HCT116 (cell line): ENCODE measurements at regions not wholly inside any gene's neighbourhood (a gene's known extent, or its start where the extent isn't known, plus 50 kb on each side); places are given as distances from the start of the nearest gene placed in this dataset.

Experiments
- ATAC-seq: fragments of 200-7000 bp; cut with Tn5 transposase; 2 replicates; pipeline ENCODE4 v1.9.1; 2020; ENCODE audit warnings: mild to moderate bottlenecking, moderate library complexity
- BruUV-seq: library from RNA; stranded (reverse); fragments of 400-500 nt; replicated peaks from 2 replicates; lab custom pipeline; 2021; lab: Mats Ljungman, UMichigan
- CTCF ChIA-PET: fragments of 300-600 bp; sonication (Branson Sonifier 250); formaldehyde crosslinking; loops from one replicate; lab custom pipeline; 2021; ENCODE audit warnings: antibody characterized with exemption; lab: Charles Lee
- POLR2A ChIA-PET: fragments of 300-600, 350-600 bp; sonication (Branson Sonifier 250); formaldehyde crosslinking; loops from one replicate; lab custom pipeline; 2021; ENCODE audit warnings: antibody characterized with exemption; lab: Charles Lee
- RAD21 ChIA-PET, 2 experiments: fragments of 300-600 bp; sonication (Branson Sonifier 250); formaldehyde crosslinking; loops; one replicate each; lab custom pipeline; 2023; ENCODE audit warnings: low total read pairs in 2 of 2; ENCODE audit not compliant: uncharacterized antibody in 2 of 2, unreplicated experiment in 2 of 2, low non-redundant PET in 1 of 2; lab: Charles Lee
- DNase-seq: peaks from one replicate; pipeline ENCODE4 v3.0.0-alpha.2; 2010; ENCODE audit warnings: low read depth, low spot score
- H2AFZ ChIP-seq: fragments of 200-600 bp; shearing (Covaris generic), sonication (generic); 2 replicates; pipeline ENCODE4 v1.6.1; 2017; ENCODE audit warnings: low read depth, mixed run types, mixed read lengths, antibody characterized with exemption, low read length; ENCODE audit not compliant: poor library complexity, severe bottlenecking
- H3K27ac ChIP-seq: 2 replicates; pipeline ENCODE4 v1.5.1; 2012; ENCODE audit warnings: low read depth, low read length
- H3K27me3 ChIP-seq: fragments of 200-600 bp; sonication (generic); 2 replicates; pipeline ENCODE4 v1.6.1; 2016; ENCODE audit warnings: mixed run types, low read length, mixed read lengths; ENCODE audit not compliant: insufficient read depth
- H3K36me3 ChIP-seq, 2 experiments: fragments of 200-500 bp in 1 of 2; fragments of 200-600 bp in 1 of 2; sonication (Bioruptor generic) in 1 of 2; sonication (generic) in 1 of 2; 2 replicates each; pipeline versions ENCODE4 v1.5.1 to v1.6.1; 2014 to 2016; ENCODE audit warnings: low read length in 2 of 2, inconsistent platforms in 1 of 2, mixed read lengths in 1 of 2, mixed run types in 1 of 2; ENCODE audit not compliant: insufficient read depth in 2 of 2, control insufficient read depth in 1 of 2
- H3K4me1 ChIP-seq, 2 experiments: fragments of 200-600 bp in 1 of 2; sonication (generic) in 1 of 2; 2 replicates each; pipeline versions ENCODE4 v1.5.1 to v1.6.1; 2012 to 2017; ENCODE audit warnings: low read length in 2 of 2, inconsistent platforms in 1 of 2, mild to moderate bottlenecking in 1 of 2, mixed read lengths in 1 of 2, mixed run types in 1 of 2, moderate library complexity in 1 of 2; ENCODE audit not compliant: insufficient read depth in 2 of 2, control insufficient read depth in 1 of 2
- H3K4me2 ChIP-seq: fragments of 200-600 bp; sonication (generic); 2 replicates; pipeline ENCODE4 v1.6.1; 2017; ENCODE audit warnings: mixed run types, low read length, mixed read lengths
- H3K4me3 ChIP-seq, 2 experiments: fragments of 200-600 bp in 1 of 2; sonication (generic) in 1 of 2; replicated peaks in 1 of 2; 2 replicates each; pipeline ENCODE4 v1.5.1; 2011 to 2016; ENCODE audit warnings: low read length in 2 of 2, control low read depth in 1 of 2, low read depth in 1 of 2, mild to moderate bottlenecking in 1 of 2, mixed read lengths in 1 of 2, mixed run types in 1 of 2
- H3K79me2 ChIP-seq: fragments of 200-600 bp; sonication (generic); 2 replicates; pipeline ENCODE4 v1.6.1; 2017; ENCODE audit warnings: mild to moderate bottlenecking, mixed run types, low read length, moderate library complexity, mixed read lengths; ENCODE audit not compliant: insufficient read depth
- H3K9ac ChIP-seq: fragments of 200-600 bp; sonication (generic); 2 replicates; pipeline ENCODE4 v1.6.1; 2016; ENCODE audit warnings: low read length, mixed read lengths
- H3K9me2 ChIP-seq: fragments of 200-600 bp; sonication (generic), shearing (Covaris generic); 2 replicates; pipeline ENCODE4 v1.6.1; 2017; ENCODE audit warnings: mixed run types, mild to moderate bottlenecking, moderate library complexity; ENCODE audit not compliant: insufficient read depth
- H3K9me3 ChIP-seq, 2 experiments: fragments of 200-500 bp in 1 of 2; fragments of 200-600 bp in 1 of 2; sonication (Bioruptor generic) in 1 of 2; sonication (generic) in 1 of 2; 2 replicates each; pipeline ENCODE4 v1.6.1; 2014 to 2017; ENCODE audit warnings: low read length in 2 of 2, mixed read lengths in 2 of 2, inconsistent platforms in 1 of 2, low read depth in 1 of 2, mild to moderate bottlenecking in 1 of 2, mixed run types in 1 of 2, moderate library complexity in 1 of 2; ENCODE audit not compliant: control insufficient read depth in 1 of 2, insufficient read depth in 1 of 2
- H4K20me1 ChIP-seq: fragments of 200-600 bp; sonication (generic), shearing (Covaris generic); 2 replicates; pipeline ENCODE4 v1.6.1; 2017; ENCODE audit warnings: mixed run types, mild to moderate bottlenecking, moderate library complexity; ENCODE audit not compliant: insufficient read depth
- CBX3 ChIP-seq: IDR thresholded peaks from 2 replicates; pipeline ENCODE4 v1.6.1; 2012; ENCODE audit warnings: low read depth
- CEBPB ChIP-seq: IDR thresholded peaks from 2 replicates; pipeline ENCODE4 v1.6.1; 2012; ENCODE audit warnings: low read depth
- FOSL1 ChIP-seq: IDR thresholded peaks from 2 replicates; pipeline ENCODE4 v1.6.1; 2012; ENCODE audit warnings: low read depth
- JUND ChIP-seq: IDR thresholded peaks from 2 replicates; pipeline ENCODE4 v1.6.1; 2012
- POLR2A ChIP-seq: IDR thresholded peaks from 2 replicates; pipeline ENCODE4 v1.7.0; 2011; ENCODE audit warnings: borderline replicate concordance; ENCODE audit not compliant: insufficient read depth, insufficient read length; ENCODE audit errors: extremely low read depth
- POLR2AphosphoS5 ChIP-seq: IDR thresholded peaks from 2 replicates; pipeline ENCODE4 v1.6.1; 2011; ENCODE audit warnings: mild to moderate bottlenecking, low read depth, low read length, moderate library complexity
- SIN3A ChIP-seq: IDR thresholded peaks from 2 replicates; pipeline ENCODE4 v1.6.1; 2012; ENCODE audit warnings: low read depth
- SP1 ChIP-seq: IDR thresholded peaks from 2 replicates; pipeline ENCODE4 v1.6.1; 2012; ENCODE audit warnings: low read depth
- SRF ChIP-seq: IDR thresholded peaks from 2 replicates; pipeline ENCODE4 v1.6.1; 2012; ENCODE audit warnings: low read depth
- YY1 ChIP-seq: IDR thresholded peaks from 2 replicates; pipeline ENCODE4 v1.6.1; 2011; ENCODE audit warnings: low read length, low read depth, moderate library complexity, mild to moderate bottlenecking; ENCODE audit not compliant: insufficient replicate concordance; ENCODE audit errors: extremely low read depth
- intact Hi-C: fragments of 100-400 bp; cut with micrococcal nuclease; formaldehyde crosslinking; loops from 2 replicates; pipeline ENCODE4 v1.10.0; 2022
- TF ChIP-seq, protein P1 (sequence below): IDR thresholded peaks from 2 replicates; pipeline ENCODE4 v1.6.1; 2012
- TF ChIP-seq, protein P2 (sequence below): IDR thresholded peaks from 2 replicates; pipeline ENCODE4 v1.6.1; 2012; ENCODE audit warnings: low read depth
- TF ChIP-seq, protein P3 (sequence below): IDR thresholded peaks from 2 replicates; pipeline ENCODE4 v1.6.1; 2012

DNA sequence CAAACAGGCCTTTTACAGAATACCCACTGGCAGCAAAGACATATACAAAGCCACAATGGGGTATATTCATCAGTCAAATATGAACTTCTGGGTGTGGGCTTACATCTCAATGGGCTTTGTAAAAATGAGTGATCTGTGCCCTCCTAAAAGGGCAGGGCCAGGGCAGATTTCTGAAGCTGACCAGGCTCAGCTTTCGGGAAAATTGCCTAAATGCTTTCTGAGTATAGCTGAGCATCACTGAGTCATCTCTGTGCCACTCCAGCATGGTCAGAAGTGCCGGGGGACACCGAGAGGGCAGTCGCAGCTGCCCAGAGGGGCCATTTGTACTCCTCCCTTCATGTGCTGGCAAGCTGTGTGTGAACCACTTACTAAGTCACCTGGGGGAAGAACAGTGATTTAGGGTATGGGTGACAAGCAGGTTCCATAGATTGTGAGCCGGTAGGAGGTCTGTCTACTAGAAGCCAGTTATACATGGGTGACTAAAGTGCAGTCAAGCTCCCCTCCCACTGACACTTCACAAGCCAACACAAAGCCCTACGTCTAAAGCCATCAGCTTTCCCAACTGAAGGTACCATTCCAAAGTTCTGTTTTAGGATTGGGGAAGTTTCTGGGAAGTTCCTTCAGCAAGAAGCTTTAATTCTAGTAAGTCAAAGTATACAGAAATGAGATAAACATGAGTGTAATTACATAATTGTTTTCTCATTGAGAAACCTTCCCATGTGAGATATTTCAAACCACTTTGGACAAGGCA lies 147.6 kb upstream of the TAB2 start:
- no TSS peak for BruUV-seq
- ATAC-seq (peak; percentile 55), DNase-seq (no peak)
- no peaks in the 10 kb centered on the region for H3K36me3 ChIP-seq
- H2AFZ ChIP-seq: peak overlapping the region; percentile 8
- peak overlapping the region; percentile 28; the same call in 1 of the 2 replicates for H3K4me2 ChIP-seq
- H3K9me2 ChIP-seq: no peaks in the 10 kb centered on the region
- TF ChIP-seq, protein P1, sequence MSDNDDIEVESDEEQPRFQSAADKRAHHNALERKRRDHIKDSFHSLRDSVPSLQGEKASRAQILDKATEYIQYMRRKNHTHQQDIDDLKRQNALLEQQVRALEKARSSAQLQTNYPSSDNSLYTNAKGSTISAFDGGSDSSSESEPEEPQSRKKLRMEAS: no peak
- TF ChIP-seq JUND (0 out of 2 replicates have a peak, but pooled peaks have one; percentile 22), FOSL1 (peak; percentile 27; the same call in 1 of the 2 replicates)
- H4K20me1 ChIP-seq: no peaks in the 10 kb centered on the region
- no peak overlapping the region for H3K4me3 ChIP-seq
- peaks cover 14 to 23% of the 10 kb centered on the region in 2 experiments for H3K4me1 ChIP-seq
- CTCF ChIA-PET: no interaction called here
- no peak overlapping the region for H3K27ac ChIP-seq
- RAD21 ChIA-PET: no interaction called here
- intact Hi-C loops: no loop called here
- no peaks in the 10 kb centered on the region for H3K9me3 ChIP-seq
- H3K27me3 ChIP-seq: no peaks in the 10 kb centered on the region
- no peaks in the 10 kb centered on the region for H3K79me2 ChIP-seq
- H3K9ac ChIP-seq: no peak overlapping the region
- POLR2A ChIA-PET: no interaction called here

DNA sequence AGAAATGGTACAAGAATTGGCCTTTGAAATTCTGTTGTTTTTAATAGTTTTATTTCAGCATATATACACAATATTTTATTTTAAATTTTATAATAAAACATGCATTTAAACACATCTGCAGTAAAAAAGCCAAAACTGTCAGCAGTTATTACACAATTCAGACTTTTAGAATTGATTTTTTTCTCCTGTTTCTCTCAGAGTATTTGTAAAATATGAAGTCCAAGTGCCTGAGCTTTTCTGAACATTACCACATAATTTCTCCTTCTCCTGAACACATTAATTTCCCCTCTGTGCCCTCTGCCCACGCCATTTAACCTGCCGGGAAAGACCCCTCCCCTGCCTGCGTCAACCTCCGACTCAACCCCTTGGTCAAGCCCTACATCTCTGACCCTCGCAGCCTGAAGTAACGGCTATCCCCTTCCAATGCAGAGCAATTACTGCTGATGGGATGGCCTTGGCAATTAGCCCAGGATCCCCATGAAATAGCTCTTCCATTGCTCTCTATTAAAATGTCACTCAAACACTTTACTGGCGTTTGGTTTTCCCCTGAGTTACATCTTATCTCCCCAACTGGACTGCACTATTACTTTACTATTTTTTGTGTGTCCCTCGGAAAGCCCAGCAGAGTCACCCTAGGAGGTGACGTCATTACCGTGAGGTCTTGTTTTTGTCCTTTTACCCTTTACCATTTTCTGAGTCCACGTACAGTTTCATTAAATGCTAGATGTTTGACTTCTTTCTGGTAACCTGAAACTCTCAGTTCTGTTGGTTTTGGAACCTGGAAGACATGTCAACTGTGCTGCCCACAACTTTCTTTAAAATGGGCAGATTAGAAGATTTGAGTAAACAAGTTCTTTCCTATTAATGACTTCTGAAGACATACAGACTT lies 146.7 kb upstream of the TAB2 start:
- BruUV-seq: no TSS peak
- Histone ChIP-seq H3K9ac (no peak overlapping the region), H3K4me1 (peaks cover 12 to 23% of the 10 kb centered on the region in 2 experiments), H3K79me2 (no peaks in the 10 kb centered on the region), H3K27me3 (no peaks in the 10 kb centered on the region), H4K20me1 (no peaks in the 10 kb centered on the region), H3K9me2 (no peaks in the 10 kb centered on the region), H3K36me3 (no peaks in the 10 kb centered on the region), H3K4me2 (no peak overlapping the region), H2AFZ (no peak overlapping the region), H3K4me3 (no peak overlapping the region), H3K27ac (no peak overlapping the region), H3K9me3 (no peaks in the 10 kb centered on the region)
- ChIA-PET POLR2A (no interaction called here), CTCF (no interaction called here), RAD21 (no interaction called here)
- TF ChIP-seq CBX3 (no peak), SP1 (no peak), SRF (no peak), POLR2AphosphoS5 (no peak), SIN3A (no peak), POLR2A (no peak), YY1 (no peak), CEBPB (no peak), FOSL1 (no peak)
- TF ChIP-seq, protein P2, sequence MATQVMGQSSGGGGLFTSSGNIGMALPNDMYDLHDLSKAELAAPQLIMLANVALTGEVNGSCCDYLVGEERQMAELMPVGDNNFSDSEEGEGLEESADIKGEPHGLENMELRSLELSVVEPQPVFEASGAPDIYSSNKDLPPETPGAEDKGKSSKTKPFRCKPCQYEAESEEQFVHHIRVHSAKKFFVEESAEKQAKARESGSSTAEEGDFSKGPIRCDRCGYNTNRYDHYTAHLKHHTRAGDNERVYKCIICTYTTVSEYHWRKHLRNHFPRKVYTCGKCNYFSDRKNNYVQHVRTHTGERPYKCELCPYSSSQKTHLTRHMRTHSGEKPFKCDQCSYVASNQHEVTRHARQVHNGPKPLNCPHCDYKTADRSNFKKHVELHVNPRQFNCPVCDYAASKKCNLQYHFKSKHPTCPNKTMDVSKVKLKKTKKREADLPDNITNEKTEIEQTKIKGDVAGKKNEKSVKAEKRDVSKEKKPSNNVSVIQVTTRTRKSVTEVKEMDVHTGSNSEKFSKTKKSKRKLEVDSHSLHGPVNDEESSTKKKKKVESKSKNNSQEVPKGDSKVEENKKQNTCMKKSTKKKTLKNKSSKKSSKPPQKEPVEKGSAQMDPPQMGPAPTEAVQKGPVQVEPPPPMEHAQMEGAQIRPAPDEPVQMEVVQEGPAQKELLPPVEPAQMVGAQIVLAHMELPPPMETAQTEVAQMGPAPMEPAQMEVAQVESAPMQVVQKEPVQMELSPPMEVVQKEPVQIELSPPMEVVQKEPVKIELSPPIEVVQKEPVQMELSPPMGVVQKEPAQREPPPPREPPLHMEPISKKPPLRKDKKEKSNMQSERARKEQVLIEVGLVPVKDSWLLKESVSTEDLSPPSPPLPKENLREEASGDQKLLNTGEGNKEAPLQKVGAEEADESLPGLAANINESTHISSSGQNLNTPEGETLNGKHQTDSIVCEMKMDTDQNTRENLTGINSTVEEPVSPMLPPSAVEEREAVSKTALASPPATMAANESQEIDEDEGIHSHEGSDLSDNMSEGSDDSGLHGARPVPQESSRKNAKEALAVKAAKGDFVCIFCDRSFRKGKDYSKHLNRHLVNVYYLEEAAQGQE: no peak
- TF ChIP-seq, protein P3, sequence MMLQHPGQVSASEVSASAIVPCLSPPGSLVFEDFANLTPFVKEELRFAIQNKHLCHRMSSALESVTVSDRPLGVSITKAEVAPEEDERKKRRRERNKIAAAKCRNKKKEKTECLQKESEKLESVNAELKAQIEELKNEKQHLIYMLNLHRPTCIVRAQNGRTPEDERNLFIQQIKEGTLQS: no peak
- DNase-seq: no peak
- intact Hi-C loops: no loop called here
- no peak for ATAC-seq
